Fibroblast of lung (primary cell): ENCODE measurements at regions not wholly inside any gene's neighbourhood (a gene's known extent, or its start where the extent isn't known, plus 50 kb on each side); places are given as distances from the start of the nearest gene placed in this dataset.

Experiments used
- CTCF ChIP-seq, 2 donors: IDR thresholded peaks in 1 of 2; conservative IDR thresholded peaks in 1 of 2; 1 replicate in 1 of 2; 2 replicates in 1 of 2; pipeline ENCODE4 v1.5.1; 2011 to 2012; ENCODE audit warnings: low read length in 2 of 2, control low read depth in 1 of 2, inconsistent platforms in 1 of 2, low read depth in 1 of 2, mild to moderate bottlenecking in 1 of 2
- EZH2 ChIP-seq: IDR thresholded peaks from 2 replicates; pipeline ENCODE4 v1.5.1; 2012; ENCODE audit warnings: low read length, control low read depth, mild to moderate bottlenecking; ENCODE audit errors: missing control alignments

GRCh38 chr16:9040800-9041412 lies 50.5 kb upstream of the HAPSTR1 start:
- no peak for TF ChIP-seq CTCF (conservative IDR thresholded peaks at IDR 0.05 in 1 of 2, IDR thresholded peaks at IDR 0.05 in 1 of 2; ENCODE audit: low read depth in 1 of 2, low read length in 2 of 2)
- no peak for TF ChIP-seq EZH2
